ENCODE measurements at regions not wholly inside any gene's neighbourhood (a gene's known extent, or its start where the extent isn't known, plus 50 kb on each side); places are given as distances from the start of the nearest gene placed in this dataset.
"Not testable (repeated sequence)": the region's sequence is repeated elsewhere in the genome, so short reads cannot be mapped to it uniquely, and the experiment has no call there.

DNA sequence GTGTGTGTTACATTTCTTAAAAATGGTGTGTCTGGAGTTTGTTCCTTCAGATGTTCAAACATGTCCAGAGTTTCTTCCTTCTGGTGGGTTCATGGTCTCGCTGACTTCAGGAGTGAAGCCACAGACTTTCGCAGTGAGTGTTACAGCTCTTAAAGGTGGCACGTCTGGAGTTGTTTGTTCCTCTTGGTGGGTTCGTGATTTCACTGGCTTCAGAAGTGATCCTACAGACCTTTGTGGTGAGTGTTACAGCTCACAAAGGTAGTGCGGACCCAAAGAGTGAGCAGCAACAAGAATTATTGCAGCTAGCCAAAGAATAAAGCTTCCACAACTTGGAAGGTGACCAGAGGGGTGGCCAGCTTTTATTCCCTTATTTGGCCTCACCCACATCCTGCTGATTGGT lies 183.7 kb downstream of the COPRS start:
- 94% methylated on average over 5 of the region's 5 CpGs for WGBS
- not testable (repeated sequence) for H3K27ac ChIP-seq (ENCODE audit: low read depth, low read length); H3K36me3 ChIP-seq (ENCODE audit: insufficient read depth, low read length); H3K9ac ChIP-seq (ENCODE audit: low read depth, low read length); H3K27me3 ChIP-seq (ENCODE audit: insufficient read depth, low read length); H3K4me3 ChIP-seq (ENCODE audit: low read length); H3K4me1 ChIP-seq (ENCODE audit: insufficient read depth, low read length); H3K9me3 ChIP-seq (ENCODE audit: insufficient read depth, low read depth, low read length)

DNA sequence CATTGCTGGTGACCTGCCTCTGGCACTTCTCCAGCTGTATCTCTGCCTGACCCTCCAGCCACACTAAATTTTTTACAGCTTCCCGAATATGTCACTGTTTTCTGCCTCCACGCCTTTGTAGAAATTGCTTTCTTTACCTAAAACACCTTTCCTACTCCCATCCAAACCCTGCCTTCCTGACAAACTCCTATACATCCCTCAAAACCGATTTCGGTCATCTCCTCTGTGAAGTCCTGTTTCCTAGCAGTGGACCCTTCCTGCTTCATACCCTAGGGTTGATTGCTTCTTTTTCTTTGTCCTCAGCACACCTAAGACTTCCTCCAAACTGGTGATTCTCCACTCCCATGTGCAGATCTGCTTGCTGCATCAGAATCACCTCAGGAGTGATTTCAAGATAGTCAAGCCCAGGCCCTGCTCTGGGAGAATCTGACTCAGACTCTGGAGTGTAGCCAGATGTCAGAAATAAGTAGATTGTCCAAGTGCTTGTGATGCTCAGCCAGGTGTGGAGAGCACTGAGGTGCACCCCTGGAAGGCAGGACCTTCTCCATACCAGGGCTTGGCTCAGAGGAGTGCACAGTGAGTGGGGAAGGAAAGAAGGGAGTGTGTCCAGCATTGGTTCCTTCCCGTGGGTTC lies 184.2 kb downstream of the COPRS start:
- no peak overlapping the region for H3K4me3 ChIP-seq (ENCODE audit: low read length)
- no peaks in the 10 kb centered on the region for H3K27me3 ChIP-seq (ENCODE audit: insufficient read depth, low read length)
- no peaks in the 10 kb centered on the region for H3K36me3 ChIP-seq (ENCODE audit: insufficient read depth, low read length)
- 0 out of 2 replicates have a peak, but pooled peaks cover 5% of the 10 kb centered on the region for H3K9me3 ChIP-seq (ENCODE audit: insufficient read depth, low read depth, low read length)
- WGBS: 91% methylated on average over 5 of the region's 5 CpGs
- no peak overlapping the region for H3K9ac ChIP-seq (ENCODE audit: low read depth, low read length)
- no peak overlapping the region for H3K27ac ChIP-seq (ENCODE audit: low read depth, low read length)
- no peaks in the 10 kb centered on the region for H3K4me1 ChIP-seq (ENCODE audit: insufficient read depth, low read length)

DNA sequence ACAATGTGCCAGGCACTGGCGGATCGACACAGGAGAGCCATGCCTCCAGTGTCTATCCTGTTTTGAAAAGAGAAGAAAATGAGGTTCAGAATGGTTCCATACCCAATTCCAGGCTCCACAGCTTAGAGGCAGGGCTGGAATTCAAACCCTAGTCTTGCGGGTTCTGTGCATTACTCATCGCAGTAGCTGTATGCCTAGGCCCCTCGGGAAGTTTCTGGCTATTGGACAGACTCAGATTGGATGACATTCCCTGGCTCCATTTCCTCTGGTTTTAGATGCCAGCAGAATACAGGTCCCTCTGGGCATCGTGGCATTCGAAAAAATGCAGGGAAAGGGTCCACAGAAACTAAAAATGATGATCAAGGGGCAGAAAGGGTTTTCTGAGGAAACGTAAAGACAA lies 184.7 kb downstream of the COPRS start:
- Histone ChIP-seq H3K9me3 (ENCODE audit: insufficient read depth, low read depth, low read length) (0 out of 2 replicates have a peak, but pooled peaks cover 5% of the 10 kb centered on the region), H3K4me1 (ENCODE audit: insufficient read depth, low read length) (no peaks in the 10 kb centered on the region), H3K27ac (ENCODE audit: low read depth, low read length) (no peak overlapping the region), H3K9ac (ENCODE audit: low read depth, low read length) (no peak overlapping the region), H3K36me3 (ENCODE audit: insufficient read depth, low read length) (no peaks in the 10 kb centered on the region), H3K27me3 (ENCODE audit: insufficient read depth, low read length) (no peaks in the 10 kb centered on the region), H3K4me3 (ENCODE audit: low read length) (no peak overlapping the region)
- 91% methylated on average over 8 of the region's 8 CpGs for WGBS

DNA sequence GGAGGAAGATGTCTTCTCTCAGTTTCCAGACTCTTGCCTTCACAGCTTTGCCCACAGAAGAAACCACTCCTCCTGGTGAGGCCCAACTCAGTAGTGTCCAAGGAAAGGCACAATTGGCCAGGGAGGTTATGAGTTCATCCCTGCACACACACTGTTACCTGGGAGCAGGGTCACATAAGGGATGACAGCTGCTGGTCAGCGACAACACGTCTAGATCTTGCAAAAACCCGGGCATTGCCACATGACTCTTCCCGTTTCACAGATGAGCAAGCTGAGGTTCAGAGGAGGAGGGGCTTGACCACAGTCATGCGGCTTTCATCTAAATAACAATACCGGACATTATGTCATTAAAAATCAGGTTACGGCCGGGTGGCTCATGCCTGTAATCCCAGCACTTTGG lies 186.0 kb downstream of the COPRS start:
- 0 out of 2 replicates have a peak, but pooled peaks cover 5% of the 10 kb centered on the region for H3K9me3 ChIP-seq (ENCODE audit: insufficient read depth, low read depth, low read length)
- no peaks in the 10 kb centered on the region for H3K27me3 ChIP-seq (ENCODE audit: insufficient read depth, low read length)
- no peak overlapping the region for H3K4me3 ChIP-seq (ENCODE audit: low read length)
- no peak overlapping the region for H3K9ac ChIP-seq (ENCODE audit: low read depth, low read length)
- no peak overlapping the region for H3K27ac ChIP-seq (ENCODE audit: low read depth, low read length)
- H3K36me3 ChIP-seq (ENCODE audit: insufficient read depth, low read length): no peaks in the 10 kb centered on the region
- WGBS: 89% methylated on average over 8 of the region's 8 CpGs
- H3K4me1 ChIP-seq (ENCODE audit: insufficient read depth, low read length): no peaks in the 10 kb centered on the region

DNA sequence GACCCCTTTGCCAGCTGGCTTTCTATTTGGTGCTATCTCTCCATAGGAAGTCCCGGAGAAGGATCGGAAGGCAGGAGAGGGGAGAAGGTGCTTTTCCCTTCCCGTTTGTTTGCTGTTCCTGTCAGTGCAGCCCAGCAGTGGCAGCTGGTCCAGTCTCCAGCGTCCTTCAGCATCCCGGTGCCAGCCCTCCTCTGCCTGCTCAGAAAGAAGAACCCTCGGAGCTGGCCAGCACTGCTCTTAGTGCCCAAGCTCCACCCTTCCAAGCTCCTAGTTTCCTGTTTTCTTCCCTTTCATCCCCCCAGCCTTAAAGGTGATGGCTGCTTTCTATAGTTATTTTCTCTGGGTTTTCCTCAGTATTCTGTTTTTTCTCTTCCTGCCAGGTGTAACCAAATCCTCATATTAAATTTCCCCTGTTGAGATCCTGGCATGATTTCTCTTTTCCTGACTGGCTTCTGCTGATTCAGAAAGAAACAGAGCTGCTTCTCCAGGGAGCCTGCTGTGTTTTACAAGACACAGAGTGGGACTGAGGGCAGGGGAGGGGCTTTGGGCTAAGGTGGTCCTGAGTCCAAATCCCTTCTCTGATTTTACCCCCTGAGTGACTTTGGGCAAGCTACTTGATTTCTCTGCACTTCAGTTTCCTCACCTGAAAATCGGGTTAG lies 186.8 kb downstream of the COPRS start:
- 75% methylated on average over 7 of the region's 7 CpGs for WGBS
- no peak overlapping the region for H3K27ac ChIP-seq (ENCODE audit: low read depth, low read length)
- no peak overlapping the region for H3K9ac ChIP-seq (ENCODE audit: low read depth, low read length)

DNA sequence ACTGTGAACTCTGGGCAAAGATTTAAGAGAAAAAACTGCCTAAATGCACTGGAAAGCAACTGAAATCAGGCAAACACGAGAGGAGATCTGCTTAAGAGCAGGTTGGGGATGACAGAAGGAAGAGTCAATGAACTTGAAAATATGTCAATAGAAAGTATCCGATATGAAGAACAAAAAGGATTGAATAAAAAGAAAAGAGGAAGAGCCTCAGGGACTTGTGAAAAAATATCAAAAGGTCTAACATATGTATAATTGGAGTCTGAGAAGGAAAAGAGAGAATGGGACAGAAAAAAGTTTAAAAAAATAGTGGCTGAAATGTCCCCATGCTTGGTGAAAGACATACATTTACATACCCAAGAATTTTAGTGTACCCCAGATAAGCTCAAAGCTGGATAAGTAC lies 195.5 kb downstream of the COPRS start:
- H3K4me1 ChIP-seq (ENCODE audit: insufficient read depth, low read length): no peaks in the 10 kb centered on the region
- no peaks in the 10 kb centered on the region for H3K36me3 ChIP-seq (ENCODE audit: insufficient read depth, low read length)
- no peaks in the 10 kb centered on the region for H3K27me3 ChIP-seq (ENCODE audit: insufficient read depth, low read length)
- H3K4me3 ChIP-seq (ENCODE audit: low read length): no peak overlapping the region
- H3K9me3 ChIP-seq (ENCODE audit: insufficient read depth, low read depth, low read length): peaks cover 15% of the 10 kb centered on the region
- no peak overlapping the region for H3K9ac ChIP-seq (ENCODE audit: low read depth, low read length)
- 90% methylated on average over 2 of the region's 2 CpGs for WGBS
- H3K27ac ChIP-seq (ENCODE audit: low read depth, low read length): no peak overlapping the region

More for the DNA sequence above, 186.8 kb downstream of the COPRS start:
- Histone ChIP-seq H3K36me3 (ENCODE audit: insufficient read depth, low read length) (no peaks in the 10 kb centered on the region), H3K4me3 (ENCODE audit: low read length) (no peak overlapping the region), H3K4me1 (ENCODE audit: insufficient read depth, low read length) (no peaks in the 10 kb centered on the region), H3K9me3 (ENCODE audit: insufficient read depth, low read depth, low read length) (0 out of 2 replicates have a peak, but pooled peaks cover 5% of the 10 kb centered on the region), H3K27me3 (ENCODE audit: insufficient read depth, low read length) (no peaks in the 10 kb centered on the region)

DNA sequence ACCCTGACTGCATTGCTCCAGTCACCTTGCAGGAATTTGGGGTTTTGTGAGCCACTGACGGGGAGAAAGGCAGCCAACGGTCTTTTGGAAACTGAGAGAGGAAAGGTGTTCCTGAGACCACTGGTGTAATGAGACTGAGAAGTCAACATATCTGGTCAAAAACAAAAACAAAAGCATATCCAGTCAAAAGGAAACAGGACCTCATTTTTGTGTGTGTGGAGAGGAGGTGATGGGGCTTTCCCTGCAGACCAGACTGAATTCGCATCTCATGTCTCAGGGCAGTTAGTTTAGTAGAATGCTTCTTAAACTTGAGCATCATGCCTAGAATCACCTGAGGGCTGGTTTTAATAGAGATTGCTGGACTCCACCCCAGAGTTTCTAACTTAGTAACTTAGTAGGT lies 198.4 kb downstream of the COPRS start:
- Histone ChIP-seq H3K9ac (ENCODE audit: low read depth, low read length) (no peak overlapping the region), H3K4me3 (ENCODE audit: low read length) (no peak overlapping the region), H3K36me3 (ENCODE audit: insufficient read depth, low read length) (no peaks in the 10 kb centered on the region), H3K4me1 (ENCODE audit: insufficient read depth, low read length) (no peaks in the 10 kb centered on the region), H3K27ac (ENCODE audit: low read depth, low read length) (no peak overlapping the region), H3K27me3 (ENCODE audit: insufficient read depth, low read length) (no peaks in the 10 kb centered on the region), H3K9me3 (ENCODE audit: insufficient read depth, low read depth, low read length) (peaks cover 15% of the 10 kb centered on the region)
- 91% methylated on average over 3 of the region's 3 CpGs for WGBS

DNA sequence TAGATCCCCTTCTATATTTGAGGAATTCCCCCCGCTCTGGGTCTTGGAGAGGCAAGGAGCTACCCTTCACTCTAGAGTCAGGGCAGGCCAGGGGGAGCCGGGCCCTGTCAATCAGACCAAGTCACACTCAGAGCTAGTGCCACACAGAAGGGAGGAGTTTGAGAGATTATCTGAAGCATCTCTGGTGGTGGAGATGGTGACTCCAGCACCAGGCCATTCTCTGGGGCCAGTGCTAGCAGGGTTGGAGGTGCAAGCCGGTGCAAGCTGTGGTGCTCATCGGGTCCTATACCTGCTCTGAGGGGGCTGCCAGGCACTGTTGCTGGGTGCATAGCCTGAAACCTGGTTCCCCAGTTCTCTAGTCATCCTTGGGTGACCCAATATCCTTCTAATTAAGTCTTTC lies 201.2 kb downstream of the COPRS start:
- Histone ChIP-seq H3K4me1 (ENCODE audit: insufficient read depth, low read length) (no peaks in the 10 kb centered on the region), H3K36me3 (ENCODE audit: insufficient read depth, low read length) (no peaks in the 10 kb centered on the region), H3K4me3 (ENCODE audit: low read length) (no peak overlapping the region), H3K27me3 (ENCODE audit: insufficient read depth, low read length) (no peaks in the 10 kb centered on the region), H3K9ac (ENCODE audit: low read depth, low read length) (no peak overlapping the region), H3K9me3 (ENCODE audit: insufficient read depth, low read depth, low read length) (peaks cover 4% of the 10 kb centered on the region; the same call in 1 of the 2 replicates), H3K27ac (ENCODE audit: low read depth, low read length) (no peak overlapping the region)
- 91% methylated on average over 4 of the region's 4 CpGs for WGBS

DNA sequence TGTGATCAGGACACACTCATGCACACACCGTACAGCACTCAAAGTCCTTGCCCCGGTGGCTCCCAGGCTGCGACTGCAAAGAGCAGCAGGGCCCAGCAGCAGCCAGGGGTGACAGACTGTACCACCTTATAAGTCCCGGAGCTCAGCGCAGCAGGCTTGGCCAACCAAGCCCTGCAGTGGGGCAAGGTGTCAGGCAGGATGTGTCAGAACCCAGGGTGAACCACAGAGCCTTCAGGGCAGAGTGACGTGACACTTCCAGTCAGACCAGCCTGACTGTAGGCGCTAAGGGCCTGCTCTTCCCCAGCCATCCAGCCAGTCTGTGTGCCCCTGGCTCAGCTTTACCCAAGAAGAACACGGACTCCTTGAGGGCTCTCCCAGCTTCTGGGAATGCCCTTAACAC lies 204.1 kb downstream of the COPRS start:
- WGBS: 92% methylated on average over 8 of the region's 8 CpGs

DNA sequence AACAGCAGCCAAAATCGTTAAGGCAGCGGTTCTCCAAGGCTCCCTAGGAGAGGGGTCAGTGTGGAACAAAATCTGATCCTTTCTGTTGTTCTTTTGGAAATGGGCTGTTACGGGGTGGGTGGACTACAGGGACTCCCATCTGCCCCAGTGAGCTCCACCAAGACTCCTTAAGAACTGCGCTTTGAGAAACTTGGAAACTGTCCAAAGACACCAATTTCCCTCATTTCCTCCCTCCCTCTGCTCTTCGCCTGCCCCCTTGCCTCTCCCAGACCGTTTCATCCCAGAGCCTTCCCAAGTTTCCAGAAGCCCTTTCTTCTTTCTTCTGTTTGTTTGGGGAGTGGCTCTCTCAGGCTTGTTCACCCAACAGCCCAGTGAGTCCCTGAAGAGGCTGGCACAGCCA lies 205.4 kb downstream of the COPRS start:
- no peaks in the 10 kb centered on the region for H3K4me1 ChIP-seq (ENCODE audit: insufficient read depth, low read length)

More for the DNA sequence above, 204.1 kb downstream of the COPRS start:
- H3K27me3 ChIP-seq (ENCODE audit: insufficient read depth, low read length): no peaks in the 10 kb centered on the region
- H3K4me3 ChIP-seq (ENCODE audit: low read length): no peak overlapping the region
- no peaks in the 10 kb centered on the region for H3K4me1 ChIP-seq (ENCODE audit: insufficient read depth, low read length)
- no peaks in the 10 kb centered on the region for H3K9me3 ChIP-seq (ENCODE audit: insufficient read depth, low read depth, low read length)
- no peak overlapping the region for H3K27ac ChIP-seq (ENCODE audit: low read depth, low read length)
- H3K9ac ChIP-seq (ENCODE audit: low read depth, low read length): no peak overlapping the region
- H3K36me3 ChIP-seq (ENCODE audit: insufficient read depth, low read length): no peaks in the 10 kb centered on the region

DNA sequence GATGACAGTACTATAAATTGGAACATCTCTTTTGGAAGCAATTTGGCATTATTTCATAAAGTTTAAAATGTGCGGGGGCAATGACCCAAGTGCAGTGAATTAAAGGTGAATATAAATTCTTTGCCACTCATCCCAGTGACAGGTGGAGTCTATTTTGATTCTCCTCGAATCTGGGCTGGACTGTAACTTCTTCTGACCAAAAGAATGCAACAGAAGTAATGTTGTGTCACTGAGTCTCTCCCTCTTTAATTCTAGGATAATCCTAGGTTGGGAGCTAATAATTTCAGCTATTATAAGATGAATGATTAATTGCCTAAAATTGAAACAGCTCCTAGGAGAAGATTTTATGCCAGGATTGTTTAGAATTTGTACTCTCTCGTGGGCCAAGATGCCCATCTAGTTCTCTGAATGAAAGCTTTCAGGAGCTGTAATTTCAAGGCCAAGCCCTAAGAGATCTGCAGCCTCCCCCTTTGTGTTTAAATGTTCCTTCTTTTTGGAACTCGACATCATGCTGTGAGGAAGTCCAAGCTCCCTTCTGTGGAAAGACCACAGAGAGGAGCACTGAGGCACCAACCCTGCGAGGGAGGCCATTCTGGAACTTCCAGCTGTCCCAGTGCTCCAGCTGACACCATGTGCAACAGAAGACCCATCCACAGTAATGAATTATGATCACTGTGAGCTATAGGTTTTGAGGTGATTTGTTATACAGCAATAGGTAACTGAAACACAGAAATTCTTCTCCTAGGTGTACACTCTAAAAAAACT lies 208.1 kb downstream of the COPRS start:
- Histone ChIP-seq H3K36me3 (ENCODE audit: insufficient read depth, low read length) (no peaks in the 10 kb centered on the region), H3K27ac (ENCODE audit: low read depth, low read length) (no peak overlapping the region), H3K9ac (ENCODE audit: low read depth, low read length) (no peak overlapping the region), H3K4me3 (ENCODE audit: low read length) (no peak overlapping the region), H3K9me3 (ENCODE audit: insufficient read depth, low read depth, low read length) (peaks cover 11% of the 10 kb centered on the region; the same call in 1 of the 2 replicates), H3K4me1 (ENCODE audit: insufficient read depth, low read length) (no peaks in the 10 kb centered on the region), H3K27me3 (ENCODE audit: insufficient read depth, low read length) (no peaks in the 10 kb centered on the region)
- 88% methylated on average over 5 of the region's 5 CpGs for WGBS

More for the DNA sequence above, 205.4 kb downstream of the COPRS start:
- H3K27ac ChIP-seq (ENCODE audit: low read depth, low read length): no peak overlapping the region
- H3K9ac ChIP-seq (ENCODE audit: low read depth, low read length): no peak overlapping the region
- no peak overlapping the region for H3K4me3 ChIP-seq (ENCODE audit: low read length)
- H3K9me3 ChIP-seq (ENCODE audit: insufficient read depth, low read depth, low read length): no peaks in the 10 kb centered on the region
- no peaks in the 10 kb centered on the region for H3K36me3 ChIP-seq (ENCODE audit: insufficient read depth, low read length)
- WGBS: 79% methylated on average over 6 of the region's 6 CpGs
- no peaks in the 10 kb centered on the region for H3K27me3 ChIP-seq (ENCODE audit: insufficient read depth, low read length)

Data from HUES64 (cell line).